GM18499 (cell line): ENCODE measurements at regions not wholly inside any gene's neighbourhood (a gene's known extent, or its start where the extent isn't known, plus 50 kb on each side); places are given as distances from the start of the nearest gene placed in this dataset.

ENCODE experiments used
- ATAC-seq: cut with Tn5 transposase; IDR thresholded peaks from one replicate; pipeline ENCODE4 v1.9.1; 2021; ENCODE audit warnings: moderate number of reproducible peaks; ENCODE audit not compliant: insufficient read depth, unreplicated experiment

- ATAC-seq, result no peak
Measured at GRCh38 chr12:25058012-25058411, 109.1 kb upstream of the BCAT1 start.

GRCh38 chr12:25056486-25057130 lies 107.7 kb upstream of the BCAT1 start:
- ATAC-seq, result no peak

DNA sequence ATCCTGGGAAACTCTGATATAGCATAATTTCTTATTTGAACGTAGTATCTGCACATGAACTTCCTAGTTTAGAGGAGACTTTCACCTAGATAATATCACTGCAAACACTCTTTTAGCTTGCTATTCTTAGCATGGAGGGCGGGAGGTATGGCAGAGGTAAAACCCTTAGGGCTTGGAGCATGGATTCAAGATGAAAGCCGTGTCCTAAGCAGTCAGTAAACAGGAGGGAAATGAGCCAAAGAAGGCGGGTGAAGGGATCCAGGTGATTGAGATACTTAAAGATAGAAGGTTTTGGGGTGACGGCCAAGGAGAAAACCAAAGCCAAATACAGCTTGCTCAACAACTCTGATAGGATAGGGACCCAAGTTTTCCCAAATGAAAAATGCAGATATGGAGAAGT lies 107.1 kb upstream of the BCAT1 start:
- ATAC-seq, result no peak

GRCh38 chr12:25054783-25055144 lies 105.9 kb upstream of the BCAT1 start:
- ATAC-seq, result no peak

DNA sequence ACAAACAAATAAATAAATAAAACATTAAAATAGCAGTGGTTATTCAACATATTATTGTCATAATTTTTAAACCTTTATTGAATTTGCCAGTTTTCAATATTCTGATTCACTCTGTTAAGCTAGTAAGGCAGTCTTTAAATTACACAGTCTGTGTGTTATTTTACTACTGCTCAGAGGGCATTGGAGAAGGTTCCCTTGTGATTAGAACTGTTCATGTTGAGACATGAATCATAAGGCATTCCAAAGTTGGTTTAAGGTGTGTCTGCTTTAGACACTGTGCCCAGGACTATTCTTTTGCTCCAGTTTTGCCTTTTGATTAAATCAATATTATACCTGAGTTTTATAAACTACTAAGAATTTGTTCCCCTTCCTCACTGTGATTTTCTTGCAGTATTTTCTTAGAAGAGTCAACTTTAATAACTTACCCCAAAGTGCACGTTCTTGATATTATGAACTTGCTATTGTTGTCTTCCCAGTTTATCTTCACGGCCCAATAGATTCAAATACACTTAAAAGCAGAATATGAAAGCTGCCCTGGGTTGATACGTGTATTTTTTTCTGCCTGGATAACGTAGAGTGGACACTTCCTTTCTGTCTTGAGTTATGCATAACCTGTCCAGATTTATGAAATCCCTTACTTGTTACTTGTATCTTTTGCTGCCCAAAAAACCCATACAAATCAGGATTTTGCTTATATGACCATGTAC lies 105.3 kb upstream of the BCAT1 start:
- no peak for ATAC-seq

DNA sequence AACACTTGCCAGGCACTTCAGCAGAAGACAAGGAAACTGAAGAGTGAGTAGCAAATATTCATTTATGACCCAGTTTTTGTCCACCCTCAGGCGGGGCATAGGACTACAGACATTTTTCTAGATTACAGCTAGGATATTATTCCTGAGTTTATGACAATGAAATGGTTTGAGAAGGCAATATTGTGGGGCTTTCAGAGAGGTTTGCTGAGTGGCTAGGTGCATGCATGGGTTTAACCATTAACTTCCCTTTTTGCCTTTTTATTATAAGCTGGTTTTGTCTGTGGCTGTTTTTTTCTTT lies 104.0 kb upstream of the BCAT1 start:
- ATAC-seq, result no peak

DNA sequence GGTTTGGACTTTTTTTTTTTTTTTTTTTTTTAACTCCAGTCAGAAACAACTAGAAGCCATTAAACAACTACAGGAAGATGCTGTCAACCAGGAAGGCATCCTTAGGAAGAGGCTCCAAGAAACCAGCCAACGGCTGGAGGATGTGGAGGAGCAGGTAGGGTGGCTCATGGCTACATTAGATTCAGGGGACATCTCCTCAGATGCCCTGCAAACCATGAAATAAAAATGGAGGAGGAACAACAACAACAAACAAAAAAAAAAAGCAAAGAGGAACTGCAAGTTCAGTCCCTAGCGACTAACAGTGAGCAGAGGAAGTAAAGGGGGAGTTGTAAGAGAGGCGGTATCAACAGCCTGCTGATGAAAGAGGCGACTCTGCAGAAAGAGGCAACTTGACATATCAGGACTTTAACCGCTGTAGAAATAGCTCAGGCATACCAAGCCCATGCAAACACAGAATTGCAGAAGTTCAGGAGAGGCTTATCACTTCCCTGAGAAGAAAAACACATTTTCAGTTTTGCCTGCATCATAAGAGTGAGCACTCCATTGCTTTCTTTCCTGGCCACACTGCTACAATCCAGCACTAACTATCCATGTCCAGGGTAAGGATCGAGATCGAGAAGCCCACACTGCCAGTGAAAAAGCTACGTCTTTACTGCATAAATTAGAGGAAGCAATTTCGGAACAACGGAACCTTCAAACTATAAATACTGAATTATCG lies 103.5 kb upstream of the BCAT1 start:
- ATAC-seq, result peak; percentile 50

- ATAC-seq, result peak; percentile 32
Measured at GRCh38 chr12:25051656-25052195, 102.8 kb upstream of the BCAT1 start.

GRCh38 chr12:25051171-25051570 lies 102.3 kb upstream of the BCAT1 start:
- ATAC-seq, result no peak

GRCh38 chr12:25045869-25046268 lies 97.0 kb upstream of the BCAT1 start:
- no peak for ATAC-seq

- ATAC-seq, result no peak
Measured at GRCh38 chr12:25041006-25041741, 92.3 kb upstream of the BCAT1 start.

DNA sequence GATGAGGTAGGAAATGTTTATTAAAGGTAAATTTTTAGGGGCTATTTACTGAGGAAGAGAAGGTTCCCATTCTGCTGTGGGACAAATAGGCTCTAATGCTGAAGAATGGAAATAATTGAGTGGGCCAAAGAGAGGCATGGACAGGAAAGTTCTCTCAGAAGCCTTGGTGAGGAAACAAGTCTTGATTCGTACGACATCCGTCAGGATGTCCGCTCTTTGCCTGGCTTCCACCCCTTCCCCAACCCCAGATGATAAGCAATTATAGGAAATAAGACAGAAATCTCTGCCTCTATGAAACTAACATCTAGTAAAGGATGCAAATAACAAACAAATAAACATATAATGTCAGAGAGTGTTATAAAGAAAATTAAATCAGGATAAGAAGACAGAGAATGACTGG lies 91.7 kb upstream of the BCAT1 start:
- ATAC-seq, result no peak

DNA sequence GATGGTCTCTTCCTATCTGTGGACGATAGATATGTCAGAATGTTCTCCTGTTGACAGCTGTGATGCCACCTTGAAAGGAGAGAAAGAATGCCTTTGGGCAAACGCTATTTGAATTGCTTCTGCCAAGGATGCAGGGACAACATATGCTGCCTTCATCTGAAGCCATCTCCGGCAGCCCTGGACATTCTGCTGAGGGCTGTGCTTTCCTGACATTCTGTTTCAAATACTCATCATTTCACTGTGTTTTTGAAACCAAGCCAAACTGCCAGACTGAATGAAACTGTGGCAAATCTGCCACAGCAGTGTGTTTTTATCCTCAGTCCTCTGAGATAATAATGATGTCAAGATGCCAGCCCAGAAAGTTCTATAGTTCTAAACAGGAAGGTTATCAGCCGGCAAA lies 85.8 kb upstream of the BCAT1 start:
- ATAC-seq, result no peak

- ATAC-seq, result no peak
Measured at GRCh38 chr12:25025951-25026490, 77.1 kb upstream of the BCAT1 start.

DNA sequence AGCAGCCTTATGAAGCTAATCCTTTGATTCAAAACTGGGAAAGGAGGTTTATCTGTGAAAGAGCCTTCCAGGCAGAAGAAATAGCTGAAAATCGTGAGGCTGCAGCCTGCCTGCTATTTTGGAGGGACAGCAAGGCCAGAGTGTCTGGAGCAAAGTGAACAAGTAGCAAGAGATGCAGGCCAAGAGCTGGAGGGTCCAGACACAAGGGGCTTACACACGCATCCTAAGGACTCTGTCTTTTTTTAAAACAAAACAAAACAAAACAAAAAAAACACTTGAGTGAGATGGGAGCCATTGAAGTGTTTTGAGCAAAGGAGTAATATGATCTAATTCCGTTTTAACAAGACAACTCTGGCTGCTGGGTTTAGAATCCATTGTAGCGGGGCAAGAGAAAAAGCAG lies 76.4 kb upstream of the BCAT1 start:
- no peak for ATAC-seq

DNA sequence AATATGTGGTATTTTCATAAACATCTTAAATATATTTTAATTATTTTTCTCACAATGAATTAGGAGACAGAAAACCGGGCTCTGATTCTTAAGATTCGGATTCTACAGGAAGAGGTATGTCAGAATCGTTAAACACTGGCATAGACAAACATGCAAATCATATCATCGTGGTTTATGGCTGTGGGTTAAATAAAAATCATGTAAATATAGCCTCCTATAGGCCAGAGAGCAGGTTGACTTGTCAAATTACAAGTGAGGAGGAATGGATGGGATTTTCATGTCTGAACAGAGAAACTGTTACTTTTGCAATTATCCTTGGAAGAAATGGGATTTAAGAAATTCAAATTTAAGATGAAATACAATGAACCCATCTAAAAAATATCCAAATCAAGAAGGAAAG lies 74.9 kb upstream of the BCAT1 start:
- no peak for ATAC-seq

GRCh38 chr12:25020621-25021243 lies 71.8 kb upstream of the BCAT1 start:
- ATAC-seq, result peak; percentile 92

- ATAC-seq, result no peak
Measured at GRCh38 chr12:25018146-25018545, 69.2 kb upstream of the BCAT1 start.

- ATAC-seq, result no peak
Measured at GRCh38 chr12:25017336-25017735, 68.4 kb upstream of the BCAT1 start.

GRCh38 chr12:25014961-25015360 lies 66.1 kb upstream of the BCAT1 start:
- ATAC-seq, result no peak
